NK-92 treated with Interleukin-12 subunit alpha and Interleukin-12 subunit beta, amount 100 ng/mL, for 24 hours (cell line): ENCODE measurements at regions not wholly inside any gene's neighbourhood (a gene's known extent, or its start where the extent isn't known, plus 50 kb on each side); places are given as distances from the start of the nearest gene placed in this dataset.
"Not testable (repeated sequence)": the region's sequence is repeated elsewhere in the genome, so short reads cannot be mapped to it uniquely, and the experiment has no call there.

Experiments used
- DNase-seq: peaks from one replicate; lab custom pipeline; 2025; lab: John Stamatoyannopoulos, UW

GRCh38 chr4:171524903-171525302, 288.3 kb upstream of the GALNTL6 start:
- DNase-seq, result no peak

- no peak for DNase-seq
Measured at GRCh38 chr4:171521726-171522125, 291.5 kb upstream of the GALNTL6 start.

- no peak for DNase-seq
Measured at GRCh38 chr4:171519457-171519856, 293.7 kb upstream of the GALNTL6 start.

- no peak for DNase-seq
Measured at GRCh38 chr4:171517883-171518282, 295.3 kb upstream of the GALNTL6 start.

GRCh38 chr4:171516694-171517093, 296.5 kb upstream of the GALNTL6 start:
- no peak for DNase-seq

- DNase-seq, result no peak
Measured at GRCh38 chr4:171484681-171485080, 328.5 kb upstream of the GALNTL6 start.

- DNase-seq, result no peak
Measured at GRCh38 chr4:171478181-171478580, 335.0 kb upstream of the GALNTL6 start.

- not testable (repeated sequence) for DNase-seq
Measured at GRCh38 chr4:171475111-171475510, 338.1 kb upstream of the GALNTL6 start.

- no peak for DNase-seq
Measured at GRCh38 chr4:171473155-171473554, 340.0 kb upstream of the GALNTL6 start.

- DNase-seq, result no peak
Measured at GRCh38 chr4:171472230-171472629, 341.0 kb upstream of the GALNTL6 start.

- no peak for DNase-seq
Measured at GRCh38 chr4:171464499-171464898, 348.7 kb upstream of the GALNTL6 start.

GRCh38 chr4:171461191-171461590, 352.0 kb upstream of the GALNTL6 start:
- DNase-seq, result no peak

GRCh38 chr4:171448919-171449481, 364.2 kb upstream of the GALNTL6 start:
- DNase-seq, result no peak

GRCh38 chr4:171448358-171448757, 364.8 kb upstream of the GALNTL6 start:
- no peak for DNase-seq

- no peak for DNase-seq
Measured at GRCh38 chr4:171441300-171441941, 371.8 kb upstream of the GALNTL6 start.

- DNase-seq, result no peak
Measured at GRCh38 chr4:171433674-171434073, 379.5 kb upstream of the GALNTL6 start.

GRCh38 chr4:171432536-171432935, 380.7 kb upstream of the GALNTL6 start:
- no peak for DNase-seq

- DNase-seq, result no peak
Measured at GRCh38 chr4:171430495-171430894, 382.7 kb upstream of the GALNTL6 start.

- DNase-seq, result no peak
Measured at GRCh38 chr4:171397175-171397574, 416.0 kb upstream of the GALNTL6 start.

- DNase-seq, result no peak
Measured at GRCh38 chr4:171390626-171391025, 422.6 kb upstream of the GALNTL6 start.

- DNase-seq, result no peak
Measured at GRCh38 chr4:171378323-171378722, 434.9 kb upstream of the GALNTL6 start.

- DNase-seq, result no peak
Measured at GRCh38 chr4:171376724-171377123, 436.5 kb upstream of the GALNTL6 start.

- no peak for DNase-seq
Measured at GRCh38 chr4:171353535-171353934, 459.7 kb upstream of the GALNTL6 start.

GRCh38 chr4:171348090-171348489, 465.1 kb upstream of the GALNTL6 start:
- no peak for DNase-seq
